ENCODE measurements at regions not wholly inside any gene's neighbourhood (a gene's known extent, or its start where the extent isn't known, plus 50 kb on each side); places are given as distances from the start of the nearest gene placed in this dataset.
"Not testable (repeated sequence)": the region's sequence is repeated elsewhere in the genome, so short reads cannot be mapped to it uniquely, and the experiment has no call there.

DNA sequence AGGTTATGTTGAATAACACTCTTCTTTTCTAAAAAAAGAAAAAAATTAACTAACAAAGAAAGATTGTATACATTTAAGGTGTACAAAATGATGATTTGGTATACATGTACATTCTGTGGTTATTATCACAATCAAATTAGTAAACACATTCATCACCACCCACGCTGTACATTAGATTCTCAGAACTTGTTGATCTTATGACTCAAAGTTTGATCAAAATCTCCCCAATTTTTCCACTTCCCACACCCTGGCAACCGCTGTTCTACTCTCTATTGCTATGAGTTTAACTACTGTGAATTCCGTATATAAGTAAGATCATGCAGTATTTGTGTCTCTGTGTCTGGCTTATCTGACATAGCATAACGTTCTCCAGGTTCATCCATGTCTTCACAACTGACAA lies 469.5 kb upstream of the CHRM3 start:
- no peaks in the 10 kb centered on the region for H3K4me1 ChIP-seq (ENCODE audit: control insufficient read depth in 1 of 2, insufficient read depth in 2 of 2, low read length in 2 of 2)

DNA sequence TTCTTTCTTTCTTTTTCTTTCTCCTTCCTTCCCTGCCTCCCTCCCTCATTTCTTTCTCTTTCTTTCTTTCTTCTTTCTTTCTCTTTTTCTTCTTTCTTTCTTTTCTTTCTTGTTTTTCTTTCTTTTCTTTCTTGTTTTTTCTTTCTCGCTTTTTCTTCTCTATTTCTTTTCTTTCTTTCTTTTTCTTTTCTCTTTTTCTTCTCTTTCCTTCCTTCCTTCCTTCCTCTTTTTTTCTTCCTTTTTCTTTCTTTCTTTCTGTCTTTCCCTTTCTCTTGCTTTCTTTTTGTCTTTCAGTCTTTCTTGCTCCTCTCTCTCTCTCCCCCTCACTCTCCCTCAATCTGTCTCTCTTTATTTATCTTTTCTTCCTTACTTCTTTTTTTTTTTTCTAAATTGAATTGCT lies 472.0 kb upstream of the CHRM3 start:
- Histone ChIP-seq H3K27me3 (ENCODE audit: control insufficient read depth in 1 of 2, insufficient read depth in 2 of 2, low read length in 2 of 2) (no peaks in the 10 kb centered on the region), H3K4me3 (ENCODE audit: low read depth in 1 of 2, low read length in 2 of 2) (no peak overlapping the region), H3K9ac (ENCODE audit: low read depth in 1 of 2, low read length in 2 of 2) (no peak overlapping the region)

More for the DNA sequence above, 469.5 kb upstream of the CHRM3 start:
- no peak overlapping the region for H3K27ac ChIP-seq (ENCODE audit: low read depth, low read length)
- H3K4me3 ChIP-seq (ENCODE audit: low read depth in 1 of 2, low read length in 2 of 2) = no peak overlapping the region
- H3K27me3 ChIP-seq (ENCODE audit: control insufficient read depth in 1 of 2, insufficient read depth in 2 of 2, low read length in 2 of 2) = no peaks in the 10 kb centered on the region
- no peaks in the 10 kb centered on the region for H3K9me3 ChIP-seq (ENCODE audit: control insufficient read depth in 1 of 2, low read length in 2 of 2)
- H3K36me3 ChIP-seq (ENCODE audit: control insufficient read depth in 1 of 2, insufficient read depth in 2 of 2, low read length in 2 of 2) = no peaks in the 10 kb centered on the region
- H3K9ac ChIP-seq (ENCODE audit: low read depth in 1 of 2, low read length in 2 of 2) = no peak overlapping the region

DNA sequence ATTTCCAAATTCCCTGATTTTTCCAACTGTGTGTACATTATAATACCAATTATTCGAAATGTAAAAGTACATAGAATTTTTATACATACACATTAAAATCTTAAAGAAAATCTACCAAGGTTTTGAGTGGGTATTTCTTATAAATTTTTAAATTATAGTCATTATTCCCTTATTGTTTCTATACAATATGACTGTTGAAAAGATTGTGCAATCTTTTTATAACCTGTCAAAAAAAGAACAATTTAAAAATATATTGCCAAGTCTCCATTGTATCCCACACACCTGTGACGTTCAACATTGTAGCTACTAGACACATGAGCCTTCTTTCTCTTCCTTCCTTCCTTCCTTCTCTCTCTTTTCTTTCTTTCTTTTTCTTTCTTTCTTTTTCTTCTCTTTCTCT lies 473.2 kb upstream of the CHRM3 start:
- Histone ChIP-seq H3K9ac (ENCODE audit: low read depth in 1 of 2, low read length in 2 of 2) (no peak overlapping the region), H3K27ac (ENCODE audit: low read depth, low read length) (no peak overlapping the region), H3K9me3 (ENCODE audit: control insufficient read depth in 1 of 2, low read length in 2 of 2) (no peaks in the 10 kb centered on the region), H3K36me3 (ENCODE audit: control insufficient read depth in 1 of 2, insufficient read depth in 2 of 2, low read length in 2 of 2) (no peaks in the 10 kb centered on the region), H3K27me3 (ENCODE audit: control insufficient read depth in 1 of 2, insufficient read depth in 2 of 2, low read length in 2 of 2) (no peaks in the 10 kb centered on the region), H3K4me1 (ENCODE audit: control insufficient read depth in 1 of 2, insufficient read depth in 2 of 2, low read length in 2 of 2) (no peaks in the 10 kb centered on the region), H3K4me3 (ENCODE audit: low read depth in 1 of 2, low read length in 2 of 2) (no peak overlapping the region)

More for the DNA sequence above, 472.0 kb upstream of the CHRM3 start:
- H3K36me3 ChIP-seq (ENCODE audit: control insufficient read depth in 1 of 2, insufficient read depth in 2 of 2, low read length in 2 of 2) = no peaks in the 10 kb centered on the region
- H3K4me1 ChIP-seq (ENCODE audit: control insufficient read depth in 1 of 2, insufficient read depth in 2 of 2, low read length in 2 of 2) = no peaks in the 10 kb centered on the region
- no peak overlapping the region for H3K27ac ChIP-seq (ENCODE audit: low read depth, low read length)
- H3K9me3 ChIP-seq (ENCODE audit: control insufficient read depth in 1 of 2, low read length in 2 of 2) = no peaks in the 10 kb centered on the region

GRCh38 chr1:238912148-238912547 lies 474.2 kb upstream of the CHRM3 start:
- no peaks in the 10 kb centered on the region for H3K27me3 ChIP-seq (ENCODE audit: control insufficient read depth in 1 of 2, insufficient read depth in 2 of 2, low read length in 2 of 2)

GRCh38 chr1:238902752-238903151 lies 483.6 kb upstream of the CHRM3 start:
- not testable (repeated sequence) for H3K9ac ChIP-seq (ENCODE audit: low read depth in 1 of 2, low read length in 2 of 2); H3K27ac ChIP-seq (ENCODE audit: low read depth, low read length); H3K36me3 ChIP-seq (ENCODE audit: control insufficient read depth in 1 of 2, insufficient read depth in 2 of 2, low read length in 2 of 2); H3K4me3 ChIP-seq (ENCODE audit: low read depth in 1 of 2, low read length in 2 of 2); H3K27me3 ChIP-seq (ENCODE audit: control insufficient read depth in 1 of 2, insufficient read depth in 2 of 2, low read length in 2 of 2); H3K9me3 ChIP-seq (ENCODE audit: control insufficient read depth in 1 of 2, low read length in 2 of 2); H3K4me1 ChIP-seq (ENCODE audit: control insufficient read depth in 1 of 2, insufficient read depth in 2 of 2, low read length in 2 of 2)

More at GRCh38 chr1:238912148-238912547, 474.2 kb upstream of the CHRM3 start:
- no peaks in the 10 kb centered on the region for H3K36me3 ChIP-seq (ENCODE audit: control insufficient read depth in 1 of 2, insufficient read depth in 2 of 2, low read length in 2 of 2)
- no peak overlapping the region for H3K27ac ChIP-seq (ENCODE audit: low read depth, low read length)
- H3K4me3 ChIP-seq (ENCODE audit: low read depth in 1 of 2, low read length in 2 of 2) = no peak overlapping the region
- no peaks in the 10 kb centered on the region for H3K9me3 ChIP-seq (ENCODE audit: control insufficient read depth in 1 of 2, low read length in 2 of 2)
- H3K9ac ChIP-seq (ENCODE audit: low read depth in 1 of 2, low read length in 2 of 2) = no peak overlapping the region
- H3K4me1 ChIP-seq (ENCODE audit: control insufficient read depth in 1 of 2, insufficient read depth in 2 of 2, low read length in 2 of 2) = no peaks in the 10 kb centered on the region

GRCh38 chr1:238900334-238900865 lies 486.0 kb upstream of the CHRM3 start:
- no peaks in the 10 kb centered on the region for H3K27me3 ChIP-seq (ENCODE audit: control insufficient read depth in 1 of 2, insufficient read depth in 2 of 2, low read length in 2 of 2)

DNA sequence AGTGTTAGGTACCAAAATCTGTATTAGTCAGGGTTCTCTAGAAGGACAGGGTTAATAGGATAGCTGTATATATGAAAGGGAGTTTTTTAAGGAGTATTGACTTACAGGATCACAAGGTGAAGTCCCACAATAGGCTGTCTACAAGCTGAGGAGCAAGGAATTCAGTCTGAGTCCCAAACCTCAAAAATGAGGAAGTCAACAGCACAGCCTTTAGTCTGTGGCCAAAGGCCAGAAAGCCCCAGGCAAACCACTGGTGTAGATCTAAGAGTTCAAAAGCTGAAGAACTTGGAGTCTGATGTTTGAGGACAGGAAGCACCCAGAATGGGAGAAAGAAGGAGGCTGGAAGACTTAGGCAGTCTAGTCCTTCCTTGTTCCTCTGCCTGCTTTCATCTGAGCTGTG lies 487.5 kb upstream of the CHRM3 start:
- Histone ChIP-seq H3K4me3 (ENCODE audit: low read depth in 1 of 2, low read length in 2 of 2) (no peak overlapping the region), H3K9ac (ENCODE audit: low read depth in 1 of 2, low read length in 2 of 2) (no peak overlapping the region), H3K36me3 (ENCODE audit: control insufficient read depth in 1 of 2, insufficient read depth in 2 of 2, low read length in 2 of 2) (no peaks in the 10 kb centered on the region), H3K27ac (ENCODE audit: low read depth, low read length) (no peak overlapping the region), H3K9me3 (ENCODE audit: control insufficient read depth in 1 of 2, low read length in 2 of 2) (no peaks in the 10 kb centered on the region), H3K27me3 (ENCODE audit: control insufficient read depth in 1 of 2, insufficient read depth in 2 of 2, low read length in 2 of 2) (no peaks in the 10 kb centered on the region), H3K4me1 (ENCODE audit: control insufficient read depth in 1 of 2, insufficient read depth in 2 of 2, low read length in 2 of 2) (no peaks in the 10 kb centered on the region)

More at GRCh38 chr1:238900334-238900865, 486.0 kb upstream of the CHRM3 start:
- Histone ChIP-seq H3K9ac (ENCODE audit: low read depth in 1 of 2, low read length in 2 of 2) (no peak overlapping the region), H3K4me3 (ENCODE audit: low read depth in 1 of 2, low read length in 2 of 2) (no peak overlapping the region), H3K9me3 (ENCODE audit: control insufficient read depth in 1 of 2, low read length in 2 of 2) (no peaks in the 10 kb centered on the region), H3K36me3 (ENCODE audit: control insufficient read depth in 1 of 2, insufficient read depth in 2 of 2, low read length in 2 of 2) (no peaks in the 10 kb centered on the region), H3K27ac (ENCODE audit: low read depth, low read length) (no peak overlapping the region), H3K4me1 (ENCODE audit: control insufficient read depth in 1 of 2, insufficient read depth in 2 of 2, low read length in 2 of 2) (no peaks in the 10 kb centered on the region)

GRCh38 chr1:238895911-238896310 lies 490.5 kb upstream of the CHRM3 start:
- no peak overlapping the region for H3K4me3 ChIP-seq (ENCODE audit: low read depth in 1 of 2, low read length in 2 of 2)
- H3K27me3 ChIP-seq (ENCODE audit: control insufficient read depth in 1 of 2, insufficient read depth in 2 of 2, low read length in 2 of 2) = no peaks in the 10 kb centered on the region
- H3K36me3 ChIP-seq (ENCODE audit: control insufficient read depth in 1 of 2, insufficient read depth in 2 of 2, low read length in 2 of 2) = no peaks in the 10 kb centered on the region
- no peak overlapping the region for H3K9ac ChIP-seq (ENCODE audit: low read depth in 1 of 2, low read length in 2 of 2)
- no peak overlapping the region for H3K27ac ChIP-seq (ENCODE audit: low read depth, low read length)
- no peaks in the 10 kb centered on the region for H3K4me1 ChIP-seq (ENCODE audit: control insufficient read depth in 1 of 2, insufficient read depth in 2 of 2, low read length in 2 of 2)
- no peaks in the 10 kb centered on the region for H3K9me3 ChIP-seq (ENCODE audit: control insufficient read depth in 1 of 2, low read length in 2 of 2)

- H3K4me3 ChIP-seq (ENCODE audit: low read depth in 1 of 2, low read length in 2 of 2) = no peak overlapping the region
- no peaks in the 10 kb centered on the region for H3K27me3 ChIP-seq (ENCODE audit: control insufficient read depth in 1 of 2, insufficient read depth in 2 of 2, low read length in 2 of 2)
- no peaks in the 10 kb centered on the region for H3K36me3 ChIP-seq (ENCODE audit: control insufficient read depth in 1 of 2, insufficient read depth in 2 of 2, low read length in 2 of 2)
- H3K4me1 ChIP-seq (ENCODE audit: control insufficient read depth in 1 of 2, insufficient read depth in 2 of 2, low read length in 2 of 2) = no peaks in the 10 kb centered on the region
- H3K9me3 ChIP-seq (ENCODE audit: control insufficient read depth in 1 of 2, low read length in 2 of 2) = no peaks in the 10 kb centered on the region
- no peak overlapping the region for H3K27ac ChIP-seq (ENCODE audit: low read depth, low read length)
- no peak overlapping the region for H3K9ac ChIP-seq (ENCODE audit: low read depth in 1 of 2, low read length in 2 of 2)
These were observed 493.8 kb upstream of the CHRM3 start for GRCh38 chr1:238892612-238893011.

GRCh38 chr1:238861342-238862066 lies 524.9 kb upstream of the CHRM3 start:
- no peaks in the 10 kb centered on the region for H3K36me3 ChIP-seq (ENCODE audit: control insufficient read depth in 1 of 2, insufficient read depth in 2 of 2, low read length in 2 of 2)
- no peaks in the 10 kb centered on the region for H3K27me3 ChIP-seq (ENCODE audit: control insufficient read depth in 1 of 2, insufficient read depth in 2 of 2, low read length in 2 of 2)
- H3K27ac ChIP-seq (ENCODE audit: low read depth, low read length) = no peak overlapping the region
- H3K9ac ChIP-seq (ENCODE audit: low read depth in 1 of 2, low read length in 2 of 2) = no peak overlapping the region
- no peak overlapping the region for H3K4me3 ChIP-seq (ENCODE audit: low read depth in 1 of 2, low read length in 2 of 2)
- H3K4me1 ChIP-seq (ENCODE audit: control insufficient read depth in 1 of 2, insufficient read depth in 2 of 2, low read length in 2 of 2) = no peaks in the 10 kb centered on the region
- H3K9me3 ChIP-seq (ENCODE audit: control insufficient read depth in 1 of 2, low read length in 2 of 2) = no peaks in the 10 kb centered on the region
